DND-41 (cell line): ENCODE measurements at regions not wholly inside any gene's neighbourhood (a gene's known extent, or its start where the extent isn't known, plus 50 kb on each side); places are given as distances from the start of the nearest gene placed in this dataset.

Source experiments
- EZH2 ChIP-seq: IDR thresholded peaks from 3 replicates; pipeline ENCODE4 v1.6.1; 2012; ENCODE audit warnings: borderline replicate concordance, low read depth, mild to moderate bottlenecking, moderate library complexity, low read length, inconsistent platforms; ENCODE audit not compliant: severe bottlenecking
- TF ChIP-seq, protein P1 (sequence below): IDR thresholded peaks from 2 replicates; pipeline ENCODE4 v1.5.1; 2012; ENCODE audit warnings: borderline replicate concordance, low read length, moderate library complexity, mild to moderate bottlenecking; ENCODE audit not compliant: poor library complexity, severe bottlenecking; ENCODE audit errors: extremely low read depth

DNA sequence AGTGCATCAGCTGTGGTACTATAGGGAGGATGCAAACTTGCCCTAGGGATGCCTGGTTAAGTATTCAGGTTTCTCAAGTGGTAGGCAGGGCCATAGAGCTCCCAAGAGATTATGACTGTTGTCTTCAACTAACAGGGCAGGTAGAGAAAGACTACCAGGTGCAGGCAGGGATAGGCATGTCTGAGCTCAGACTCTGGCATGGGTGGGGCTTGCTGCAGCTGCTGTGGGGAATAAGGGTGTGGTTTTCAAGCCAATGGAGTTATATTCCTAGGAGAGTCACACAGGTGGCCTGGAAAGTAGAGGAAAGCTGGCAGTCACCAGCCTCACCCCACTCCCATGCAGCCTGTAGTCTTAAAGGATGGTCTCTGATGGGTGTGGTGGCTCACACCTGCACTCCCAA, 673.4 kb upstream of the ADGRL4 start:
- TF ChIP-seq, protein P1, sequence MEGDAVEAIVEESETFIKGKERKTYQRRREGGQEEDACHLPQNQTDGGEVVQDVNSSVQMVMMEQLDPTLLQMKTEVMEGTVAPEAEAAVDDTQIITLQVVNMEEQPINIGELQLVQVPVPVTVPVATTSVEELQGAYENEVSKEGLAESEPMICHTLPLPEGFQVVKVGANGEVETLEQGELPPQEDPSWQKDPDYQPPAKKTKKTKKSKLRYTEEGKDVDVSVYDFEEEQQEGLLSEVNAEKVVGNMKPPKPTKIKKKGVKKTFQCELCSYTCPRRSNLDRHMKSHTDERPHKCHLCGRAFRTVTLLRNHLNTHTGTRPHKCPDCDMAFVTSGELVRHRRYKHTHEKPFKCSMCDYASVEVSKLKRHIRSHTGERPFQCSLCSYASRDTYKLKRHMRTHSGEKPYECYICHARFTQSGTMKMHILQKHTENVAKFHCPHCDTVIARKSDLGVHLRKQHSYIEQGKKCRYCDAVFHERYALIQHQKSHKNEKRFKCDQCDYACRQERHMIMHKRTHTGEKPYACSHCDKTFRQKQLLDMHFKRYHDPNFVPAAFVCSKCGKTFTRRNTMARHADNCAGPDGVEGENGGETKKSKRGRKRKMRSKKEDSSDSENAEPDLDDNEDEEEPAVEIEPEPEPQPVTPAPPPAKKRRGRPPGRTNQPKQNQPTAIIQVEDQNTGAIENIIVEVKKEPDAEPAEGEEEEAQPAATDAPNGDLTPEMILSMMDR = no peak
- no peak for TF ChIP-seq EZH2
